ENCODE measurements at regions not wholly inside any gene's neighbourhood (a gene's known extent, or its start where the extent isn't known, plus 50 kb on each side); places are given as distances from the start of the nearest gene placed in this dataset.
"Not testable (repeated sequence)": the region's sequence is repeated elsewhere in the genome, so short reads cannot be mapped to it uniquely, and the experiment has no call there.

DNA sequence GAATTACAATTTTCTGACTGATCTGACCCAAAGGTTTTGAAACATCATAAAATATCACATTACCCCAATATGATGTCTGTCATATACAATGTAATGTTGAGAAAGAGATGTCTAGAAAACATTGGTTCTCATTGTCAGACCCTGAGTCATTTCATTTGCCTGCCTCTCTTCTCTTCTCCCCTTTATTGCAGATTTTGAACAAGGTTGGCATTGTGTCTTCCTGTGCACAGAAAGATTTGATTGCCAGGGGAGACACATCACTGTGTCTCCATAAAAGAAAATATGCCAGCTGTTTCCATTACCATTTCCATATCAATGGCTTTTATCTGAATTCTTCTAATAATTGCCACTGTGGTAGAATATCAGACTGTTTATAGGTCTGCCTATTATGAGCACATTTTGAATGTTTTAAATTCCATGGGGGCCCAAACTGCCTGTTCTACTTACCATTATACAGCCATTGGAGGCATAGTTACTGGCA lies 65.6 kb downstream of the IFI44 start:
- DNase-seq, result no peak

DNA sequence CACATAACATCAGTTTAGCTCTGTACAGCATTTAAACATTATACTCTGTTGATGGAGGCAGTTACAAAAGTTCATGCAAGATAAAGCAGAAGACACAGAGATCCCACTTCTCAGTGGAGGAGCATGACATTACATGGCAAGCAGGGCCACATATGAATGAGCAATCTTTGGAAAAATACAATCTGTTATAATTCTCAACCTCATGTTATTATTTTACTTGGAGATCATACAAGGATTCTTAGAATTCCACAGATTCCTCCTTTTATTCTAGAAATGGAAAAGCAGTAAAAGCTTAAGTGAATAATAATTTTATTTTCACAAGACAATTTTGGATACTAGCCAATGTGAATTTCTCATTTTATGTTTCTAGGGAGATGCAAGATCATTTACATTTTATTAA lies 66.6 kb downstream of the IFI44 start:
- peak; percentile 15 for DNase-seq

DNA sequence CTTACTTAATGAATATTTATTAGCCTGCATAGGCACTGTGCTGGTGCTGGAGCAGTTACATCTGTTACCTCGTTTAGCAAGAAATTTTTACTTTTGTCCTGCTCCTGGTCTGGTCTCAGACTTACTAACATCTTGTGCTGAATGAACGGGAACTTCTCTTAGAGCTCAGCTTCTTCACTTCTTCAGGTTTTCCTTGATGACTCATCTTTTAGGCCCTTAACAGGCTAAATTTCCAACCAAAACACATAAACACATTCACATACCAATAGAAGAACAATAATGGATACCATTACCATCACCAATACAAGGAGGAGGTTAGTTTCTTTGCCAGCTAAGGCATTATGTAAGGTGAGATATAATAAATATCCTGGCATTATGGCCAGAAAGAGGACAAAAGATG lies 68.9 kb downstream of the IFI44 start:
- DNase-seq, result no peak

DNA sequence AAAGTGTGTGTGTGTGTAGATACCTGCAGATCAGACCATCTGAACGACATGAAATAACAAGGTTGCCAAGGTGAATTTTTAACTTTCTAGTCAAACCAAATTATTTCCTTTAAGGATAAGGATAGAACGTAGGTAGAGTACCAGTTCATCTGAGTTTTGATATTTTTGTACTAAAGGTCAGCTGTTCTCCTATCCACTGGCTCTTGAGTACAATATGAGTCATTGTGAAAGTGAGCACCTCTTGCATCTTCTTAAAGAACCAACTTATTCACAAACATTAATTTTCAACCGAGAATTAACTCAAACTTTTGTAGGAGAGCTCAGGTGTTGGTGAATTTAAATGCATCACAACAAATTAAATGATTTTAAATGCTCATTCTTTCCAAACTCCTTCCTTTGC lies 71.5 kb downstream of the IFI44 start:
- no peak for DNase-seq

DNA sequence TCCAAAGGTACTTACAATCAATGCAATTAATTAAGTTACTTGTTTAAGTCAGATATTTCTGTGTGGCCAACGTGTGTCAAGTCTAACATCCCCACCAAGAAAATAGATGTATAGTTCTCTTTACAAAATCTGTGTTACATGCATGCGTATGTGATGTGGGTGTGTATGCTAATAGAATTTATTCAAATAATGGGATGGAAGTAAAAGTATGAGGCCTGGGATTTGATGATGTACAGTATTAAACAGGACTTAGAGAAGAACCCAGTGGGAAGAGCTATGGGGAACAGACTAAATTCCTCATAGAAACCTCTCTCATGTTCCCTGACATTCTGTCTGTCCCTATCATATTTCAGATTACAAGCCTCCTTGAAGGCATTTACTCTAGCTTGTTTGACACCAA lies 72.5 kb downstream of the IFI44 start:
- no peak for DNase-seq

DNA sequence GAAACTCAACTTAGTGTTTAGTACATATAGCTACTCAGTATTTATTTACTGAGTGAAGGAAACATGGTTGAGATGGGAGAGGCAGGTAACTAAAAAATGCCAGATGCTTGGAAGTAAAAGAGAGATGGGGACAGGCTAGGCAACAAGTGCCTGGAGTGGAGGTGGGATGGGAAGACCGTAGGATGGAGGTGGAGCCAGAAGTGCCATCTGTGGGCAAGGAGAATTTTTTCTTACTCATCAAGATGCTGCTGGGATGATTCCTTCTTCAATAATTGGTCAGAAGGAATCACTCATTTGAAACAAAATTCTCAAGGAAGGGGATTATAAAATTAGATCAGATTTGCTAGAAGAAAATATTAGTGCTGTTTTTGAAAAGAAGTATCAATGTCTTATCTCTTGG lies 72.9 kb downstream of the IFI44 start:
- DNase-seq, result no peak

DNA sequence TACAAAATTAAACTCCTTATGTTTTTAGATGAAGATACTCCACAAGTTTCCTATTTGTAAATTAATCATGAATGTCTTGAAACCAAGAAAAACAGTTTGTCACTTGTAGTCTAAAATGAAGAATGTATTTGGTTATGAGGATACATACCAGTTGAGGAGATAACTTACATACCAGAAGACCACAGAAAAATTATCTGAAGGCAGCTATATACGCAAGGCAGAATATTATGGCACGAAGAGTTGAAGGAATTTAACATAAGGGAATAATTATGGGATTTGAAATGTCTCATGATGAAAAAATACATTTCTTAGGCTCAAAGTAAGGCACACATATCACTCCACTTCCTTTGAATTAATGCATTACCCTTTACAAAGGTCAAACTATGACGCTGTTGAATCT lies 73.3 kb downstream of the IFI44 start:
- no peak for DNase-seq

DNA sequence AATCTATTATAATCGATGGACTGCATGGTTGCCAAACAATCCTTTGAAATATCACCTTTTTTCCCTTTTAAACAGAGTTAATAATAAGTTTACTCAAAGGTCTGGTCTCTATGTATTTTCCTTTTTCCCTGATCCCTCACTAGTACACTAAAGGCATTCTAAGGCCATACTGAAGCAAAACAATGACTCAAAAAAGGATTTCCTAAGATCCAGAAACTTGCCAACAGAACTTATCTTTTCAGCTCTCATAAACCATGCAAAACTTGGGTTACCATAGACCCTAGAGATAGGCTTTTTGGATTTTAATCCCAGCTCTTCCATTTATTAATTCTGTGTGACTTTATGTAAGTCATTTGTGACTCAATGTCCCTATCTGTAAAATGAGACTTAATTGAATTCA lies 77.1 kb downstream of the IFI44 start:
- DNase-seq, result no peak

DNA sequence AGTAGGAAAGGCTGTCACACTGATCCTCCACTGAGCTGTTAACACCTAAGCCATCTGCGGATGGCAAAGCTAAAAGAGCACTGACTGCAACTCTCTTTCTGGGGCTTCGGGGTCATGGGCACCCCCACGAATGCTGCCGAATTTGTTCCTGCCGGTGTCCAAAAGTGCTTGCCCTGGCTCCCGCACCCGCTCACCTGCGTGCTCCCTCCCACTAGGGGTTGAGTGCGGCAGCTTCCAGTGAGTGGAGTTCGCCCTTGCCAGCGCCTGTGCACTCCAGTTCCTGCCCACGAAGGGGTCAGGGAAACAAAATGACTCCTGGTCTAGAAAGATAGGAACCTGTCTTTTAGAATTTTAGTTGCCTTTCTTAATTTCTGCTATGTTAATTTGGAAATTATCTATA lies 78.7 kb downstream of the IFI44 start:
- no peak for DNase-seq

DNA sequence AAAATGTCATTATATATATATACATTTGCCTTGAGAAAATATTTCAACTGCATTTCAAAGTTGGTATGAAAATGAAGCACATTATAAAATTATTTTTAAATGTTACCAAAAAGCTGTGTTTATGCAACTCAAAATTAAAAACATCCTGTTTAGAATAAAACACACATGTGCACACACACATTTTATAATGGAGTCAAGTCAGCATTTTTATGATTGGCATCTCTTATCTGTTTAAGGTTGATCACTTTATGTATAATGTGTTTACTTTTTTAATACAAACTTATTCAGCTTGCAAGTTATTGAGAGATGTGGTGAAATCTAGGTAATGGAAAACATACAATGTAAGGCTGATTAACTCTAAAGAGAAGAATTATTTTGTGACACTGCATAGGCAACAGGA lies 80.4 kb downstream of the IFI44 start:
- DNase-seq, result no peak

DNA sequence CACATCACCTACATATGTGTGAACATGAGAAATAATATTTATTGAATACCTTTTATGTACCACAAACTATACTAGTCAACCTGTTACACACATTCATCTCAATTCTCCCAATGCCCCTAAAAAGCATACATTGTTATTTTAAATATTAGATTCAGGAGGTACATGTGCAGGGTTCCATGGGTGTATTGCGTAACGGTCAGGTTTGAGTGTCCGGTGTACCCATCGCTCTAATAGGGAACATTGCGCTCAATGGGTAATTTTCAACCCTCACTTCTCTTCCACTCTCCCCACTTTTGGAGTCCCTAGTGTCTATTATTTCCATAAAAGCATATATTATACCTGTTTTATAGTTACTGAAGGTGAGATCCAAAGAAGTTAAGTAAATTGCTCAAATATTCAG lies 82.0 kb downstream of the IFI44 start:
- DNase-seq, result no peak

DNA sequence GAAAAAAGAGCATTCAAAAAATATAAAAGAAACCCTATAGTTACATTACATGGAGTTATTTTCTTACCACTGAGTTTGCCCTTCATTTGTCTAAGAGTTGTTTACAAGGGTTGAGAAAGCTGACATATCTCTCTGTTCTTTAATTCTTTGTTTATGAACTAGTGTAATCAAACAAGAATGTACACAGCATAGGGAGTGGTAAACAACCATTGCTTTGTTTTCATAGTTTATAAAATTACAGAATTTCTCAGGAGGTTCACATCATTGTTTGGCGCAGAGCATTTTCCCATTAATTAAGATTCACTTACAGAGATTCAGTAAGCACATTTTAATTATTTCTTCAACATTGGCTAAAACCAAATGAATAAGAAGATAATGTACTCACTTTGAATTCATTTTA lies 87.6 kb downstream of the IFI44 start:
- no peak for DNase-seq

DNA sequence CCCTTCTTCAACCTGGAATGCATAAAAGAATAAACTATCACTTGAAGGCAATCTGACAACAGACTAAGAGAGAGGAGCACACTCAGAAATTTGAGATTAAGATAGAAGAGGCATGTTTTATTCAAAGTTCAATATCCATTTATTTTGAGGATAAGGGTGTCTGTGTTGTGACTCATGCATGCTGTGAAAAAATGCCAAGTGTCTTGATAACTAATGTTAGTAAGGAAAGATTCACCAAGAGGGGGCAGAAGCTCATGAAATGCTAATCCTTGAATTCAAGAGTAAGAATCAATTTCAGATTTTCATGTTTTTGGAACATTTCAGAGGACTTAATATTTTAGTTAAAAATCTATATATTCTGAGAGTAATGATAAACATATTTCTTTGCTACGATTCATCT lies 94.0 kb downstream of the IFI44 start:
- DNase-seq, result no peak

DNA sequence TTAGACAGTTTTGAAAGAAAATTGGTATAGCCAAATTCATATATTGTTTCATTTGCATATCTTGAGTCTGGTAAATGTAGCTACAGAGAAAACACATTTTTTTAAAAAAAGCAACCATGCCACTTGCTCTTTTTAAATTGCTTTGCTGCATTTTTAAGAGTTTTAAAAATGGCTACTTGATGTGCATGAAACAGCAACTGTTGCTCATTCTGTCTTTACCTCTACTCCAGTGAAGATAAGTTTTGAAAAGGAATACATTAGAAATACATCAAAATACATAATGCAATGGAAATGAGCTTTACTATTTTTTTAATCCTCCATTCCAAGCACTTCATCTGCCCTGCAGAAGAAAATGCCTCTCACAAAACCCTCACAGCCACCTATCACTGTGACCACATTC lies 95.5 kb downstream of the IFI44 start:
- DNase-seq, result no peak

DNA sequence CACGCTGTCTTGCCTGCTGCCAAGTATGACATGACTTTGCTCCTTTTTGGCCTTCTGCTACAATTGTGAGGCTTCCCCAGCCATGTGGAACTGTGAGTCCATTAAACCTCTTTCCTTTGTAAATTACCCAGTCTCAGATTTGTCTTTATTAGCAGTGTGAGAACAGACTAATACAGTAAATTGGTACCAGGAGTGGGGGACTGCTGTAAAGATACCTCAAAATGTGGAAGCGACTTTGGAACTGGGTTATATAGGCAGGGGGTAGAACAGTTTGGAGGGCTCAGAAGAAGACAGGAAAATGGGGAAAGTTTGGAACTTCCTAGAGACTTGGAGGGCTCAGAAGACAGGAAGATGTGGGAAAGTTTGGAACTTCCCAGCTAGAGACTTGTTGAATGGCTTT lies 104.0 kb downstream of the IFI44 start:
- DNase-seq, result not testable (repeated sequence)

DNA sequence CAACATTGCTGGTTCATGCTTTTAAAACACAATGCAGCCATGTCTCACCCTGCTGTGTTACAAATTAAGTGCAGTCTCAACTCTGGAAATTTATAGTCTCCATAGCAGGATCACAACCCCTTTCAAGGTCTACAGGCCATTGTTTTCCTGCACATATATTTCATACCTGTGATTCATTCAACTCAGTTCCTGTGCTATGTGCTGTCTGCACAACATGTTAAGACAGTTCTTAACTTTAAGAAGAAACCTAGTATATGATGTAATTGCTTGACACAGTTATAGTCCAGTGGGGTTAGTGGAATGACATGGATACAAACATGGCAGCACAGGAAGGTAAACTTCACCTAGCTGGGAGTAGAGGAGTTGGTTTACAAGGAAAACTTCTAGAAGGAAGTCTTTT lies 106.4 kb downstream of the IFI44 start:
- DNase-seq, result no peak

DNA sequence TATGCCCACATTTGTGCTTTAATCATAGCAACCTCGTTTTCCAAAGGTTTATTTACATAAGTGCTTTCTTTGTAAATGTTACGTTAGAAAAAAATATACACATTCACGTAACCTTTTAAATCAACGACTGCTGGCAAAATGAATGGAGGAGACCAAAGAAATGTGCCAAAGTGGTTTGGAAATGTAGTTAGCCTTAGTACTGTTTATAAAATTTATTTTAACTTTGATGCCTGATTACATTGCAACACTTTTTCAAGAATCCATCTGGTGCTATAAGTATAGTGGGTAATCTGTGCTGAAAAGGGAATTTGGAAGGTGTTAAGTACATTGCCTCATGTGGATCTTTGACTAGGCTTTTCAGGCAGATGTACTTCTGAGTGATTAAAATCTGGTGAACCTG lies 108.9 kb downstream of the IFI44 start:
- DNase-seq, result no peak

DNA sequence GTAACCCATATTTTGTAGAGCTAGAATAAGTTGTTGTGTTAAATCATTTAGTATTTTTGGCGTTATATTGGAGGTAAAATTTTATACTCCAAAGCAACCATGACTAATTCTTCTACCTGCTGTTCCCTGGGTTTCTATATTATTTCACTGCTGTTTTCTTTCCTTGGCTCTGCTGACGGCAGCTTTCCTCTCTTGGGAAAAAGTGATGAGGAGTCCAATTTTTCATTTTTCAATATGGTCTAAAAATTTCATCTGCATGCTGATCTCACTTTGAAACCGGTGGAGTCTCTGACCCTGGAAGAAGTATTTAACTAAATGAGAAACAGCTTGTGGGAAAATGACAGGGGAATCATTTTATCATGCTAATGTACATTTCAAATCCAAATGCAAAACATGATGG lies 110.2 kb downstream of the IFI44 start:
- peak; percentile 68 for DNase-seq

DNA sequence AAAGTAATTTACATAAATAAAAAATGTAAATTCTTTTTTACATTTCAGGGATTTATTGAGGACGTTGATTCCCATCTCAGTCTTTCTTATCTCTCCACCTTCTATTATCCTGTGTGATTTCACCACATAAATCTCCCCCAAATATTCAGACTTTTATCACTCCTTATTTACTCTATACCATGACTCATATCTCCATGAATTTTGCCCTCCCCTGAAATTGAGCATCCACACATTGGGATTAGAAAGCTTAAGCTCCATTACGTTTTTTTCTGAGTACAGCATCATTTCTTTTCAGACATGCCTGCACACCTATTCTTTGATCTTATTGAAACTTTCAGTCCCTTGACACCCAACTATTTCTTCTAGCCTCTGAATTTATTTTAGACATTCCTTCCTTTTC lies 111.2 kb downstream of the IFI44 start:
- no peak for DNase-seq

DNA sequence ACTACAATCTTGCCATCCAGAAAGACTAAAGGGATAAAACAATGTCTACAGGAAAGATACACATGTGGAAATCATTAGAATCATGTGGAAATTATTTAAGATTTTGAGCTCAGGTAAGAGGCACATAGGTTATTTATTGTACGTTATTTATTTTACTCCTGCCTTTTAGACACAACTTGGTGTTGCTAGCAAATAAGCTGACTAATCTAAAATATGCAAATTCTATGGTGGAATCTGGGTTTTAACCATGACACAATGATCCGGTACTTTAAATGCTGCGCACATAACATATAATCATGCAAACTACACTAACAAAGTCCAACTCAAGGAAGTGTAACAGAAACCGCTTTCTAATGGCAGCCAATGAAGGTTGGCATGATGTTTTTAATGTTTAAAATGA lies 112.5 kb downstream of the IFI44 start:
- no peak for DNase-seq

DNA sequence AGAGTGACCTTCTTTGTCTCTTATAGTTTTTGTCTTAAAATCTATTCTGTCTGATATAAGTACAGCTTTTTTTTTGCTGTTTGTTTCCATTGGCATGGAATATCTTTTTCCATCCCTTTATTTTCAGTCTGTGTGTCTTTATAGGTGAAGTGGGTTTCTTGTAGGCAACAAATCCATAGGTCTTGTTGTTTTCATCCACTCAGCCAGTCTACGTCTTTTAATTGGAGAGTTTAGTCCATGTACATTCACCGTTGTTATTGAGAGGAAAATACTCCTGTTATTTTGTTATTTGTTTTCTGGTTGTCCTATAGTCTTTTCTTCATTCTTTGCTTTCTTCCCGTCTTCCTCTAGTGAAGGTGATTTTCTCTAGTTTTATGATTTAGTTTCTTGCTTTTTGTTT lies 115.9 kb downstream of the IFI44 start:
- no peak for DNase-seq

DNA sequence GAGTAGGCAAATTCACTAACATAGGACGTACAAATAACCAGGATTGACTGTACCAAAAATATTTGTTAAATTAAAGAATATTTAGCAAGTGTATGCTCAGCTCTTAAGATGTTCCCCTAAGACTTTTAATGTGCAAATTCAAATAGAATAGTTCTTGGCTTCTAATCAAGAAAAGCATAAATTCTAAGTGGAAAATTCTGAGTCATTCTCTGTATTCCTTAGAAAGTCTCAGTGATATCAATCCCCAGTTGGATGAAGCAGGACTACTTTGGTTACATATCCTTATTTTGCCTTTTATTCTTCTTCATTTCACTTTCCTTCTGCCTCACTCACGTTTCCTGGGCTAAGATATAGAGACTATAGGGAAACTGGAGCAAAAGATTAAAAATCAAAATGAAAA lies 130.2 kb downstream of the IFI44 start:
- DNase-seq, result no peak

DNA sequence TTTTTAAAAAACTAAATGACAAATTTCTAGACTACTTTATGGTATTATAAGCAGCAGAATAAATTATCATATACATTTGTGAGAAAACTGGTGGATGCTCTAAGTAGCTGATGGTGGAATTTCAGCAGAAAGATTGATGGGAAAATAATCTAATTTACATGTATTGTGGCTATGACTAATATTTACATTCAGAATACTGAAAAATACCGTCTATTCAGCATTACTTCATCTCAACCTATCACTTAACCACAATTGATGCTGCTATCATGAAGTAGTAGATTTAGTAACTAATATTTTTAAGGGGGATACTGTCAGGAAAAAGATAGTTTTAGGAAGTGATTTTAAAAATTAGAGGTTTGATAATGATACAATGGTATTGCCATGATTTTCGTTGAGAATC lies 137.9 kb downstream of the IFI44 start:
- DNase-seq, result no peak

DNA sequence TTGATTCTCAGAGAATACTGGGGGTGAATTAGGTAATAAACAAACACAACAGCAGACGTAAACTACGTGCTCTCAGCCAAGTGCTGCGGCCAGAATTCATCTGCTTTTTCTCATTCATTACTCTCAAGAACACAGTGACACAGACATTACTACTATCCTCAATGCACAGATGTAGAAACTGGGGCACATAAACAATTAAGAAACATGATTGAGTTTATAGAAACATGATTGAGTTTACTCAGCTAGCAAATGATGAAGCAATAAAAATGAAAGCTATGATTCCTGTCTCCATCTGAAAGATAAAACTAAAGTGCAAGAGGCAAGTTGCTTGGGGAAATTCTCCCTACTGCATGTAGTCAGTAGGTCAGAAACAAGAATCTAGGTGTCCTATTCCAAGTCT lies 140.5 kb downstream of the IFI44 start:
- DNase-seq, result no peak

DNA sequence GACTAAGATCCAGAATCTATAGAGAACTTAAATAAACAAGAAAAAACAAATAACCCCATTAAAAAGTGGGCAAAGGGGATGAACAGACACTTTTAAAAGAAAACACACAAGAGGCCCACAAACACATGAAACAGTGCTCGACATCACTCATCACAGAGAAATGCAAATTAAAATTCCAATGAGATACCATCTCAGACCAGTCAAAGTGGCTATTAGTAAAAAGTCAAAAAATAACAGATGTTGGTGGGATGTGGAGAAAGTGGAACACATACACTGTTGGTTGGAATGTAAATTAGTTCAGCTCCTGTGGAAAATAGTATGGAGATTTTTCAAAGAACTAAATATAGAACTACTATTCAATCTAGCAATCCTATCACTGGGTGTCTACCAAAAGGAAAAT lies 143.1 kb downstream of the IFI44 start:
- DNase-seq, result no peak
